DND-41 (cell line): ENCODE measurements at regions not wholly inside any gene's neighbourhood (a gene's known extent, or its start where the extent isn't known, plus 50 kb on each side); places are given as distances from the start of the nearest gene placed in this dataset.
"Not testable (repeated sequence)": the region's sequence is repeated elsewhere in the genome, so short reads cannot be mapped to it uniquely, and the experiment has no call there.

ENCODE experiments used
- ATAC-seq: fragments of 200-7000 bp; cut with Tn5 transposase; 3 replicates; pipeline ENCODE4 v1.9.1; 2021; ENCODE audit warnings: low read depth; ENCODE audit not compliant: insufficient read depth
- DNase-seq: peaks from one replicate; pipeline ENCODE4 v3.0.0-alpha.2; 2020
- H2AFZ ChIP-seq: 2 replicates; pipeline ENCODE4 v1.6.0; 2012; ENCODE audit warnings: low read depth, low read length
- H3K27ac ChIP-seq: 2 replicates; pipeline ENCODE4 v1.5.1; 2012; ENCODE audit warnings: low read length, inconsistent platforms
- H3K27me3 ChIP-seq: fragments of 200-600 bp; sonication (generic); 2 replicates; pipeline ENCODE4 v1.6.0; 2012; ENCODE audit warnings: low read length, mild to moderate bottlenecking, inconsistent platforms; ENCODE audit not compliant: insufficient read depth, poor library complexity
- H3K36me3 ChIP-seq: 2 replicates; pipeline ENCODE4 v1.5.1; 2012; ENCODE audit warnings: low read length, inconsistent platforms; ENCODE audit not compliant: insufficient read depth
- H3K4me1 ChIP-seq: 2 replicates; pipeline ENCODE4 v1.5.1; 2012; ENCODE audit warnings: mild to moderate bottlenecking, low read length; ENCODE audit not compliant: insufficient read depth
- H3K4me2 ChIP-seq: 2 replicates; pipeline ENCODE4 v1.6.0; 2012; ENCODE audit warnings: mild to moderate bottlenecking, moderate library complexity, low read length, inconsistent platforms; ENCODE audit not compliant: insufficient read depth
- H3K4me3 ChIP-seq, 2 experiments: fragments of 200-600 bp in 1 of 2; shearing (Covaris generic) in 1 of 2; 2 replicates each; pipeline ENCODE4 v1.5.1; 2012 to 2016; ENCODE audit warnings: inconsistent platforms in 2 of 2, low read length in 2 of 2, mild to moderate bottlenecking in 2 of 2, low read depth in 1 of 2, moderate library complexity in 1 of 2
- H3K79me2 ChIP-seq: 2 replicates; pipeline ENCODE4 v1.6.0; 2012; ENCODE audit warnings: low read length, inconsistent platforms; ENCODE audit not compliant: insufficient read depth
- H3K9ac ChIP-seq: 2 replicates; pipeline ENCODE4 v1.6.0; 2012; ENCODE audit warnings: low read depth, mild to moderate bottlenecking, inconsistent platforms, low read length, moderate library complexity
- H3K9me3 ChIP-seq: 2 replicates; pipeline ENCODE4 v1.5.1; 2012; ENCODE audit warnings: low read length, moderate library complexity, mild to moderate bottlenecking, inconsistent platforms; ENCODE audit not compliant: insufficient read depth, severe bottlenecking
- H4K20me1 ChIP-seq: 2 replicates; pipeline ENCODE4 v1.6.0; 2012; ENCODE audit warnings: low read length; ENCODE audit not compliant: insufficient read depth
- CTCF ChIP-seq: IDR thresholded peaks from 2 replicates; pipeline ENCODE4 v1.5.1; 2012; ENCODE audit warnings: borderline replicate concordance, low read length, moderate library complexity, mild to moderate bottlenecking; ENCODE audit not compliant: poor library complexity, severe bottlenecking; ENCODE audit errors: extremely low read depth
- EZH2 ChIP-seq: IDR thresholded peaks from 3 replicates; pipeline ENCODE4 v1.6.1; 2012; ENCODE audit warnings: borderline replicate concordance, low read depth, mild to moderate bottlenecking, moderate library complexity, low read length, inconsistent platforms; ENCODE audit not compliant: severe bottlenecking

DNA sequence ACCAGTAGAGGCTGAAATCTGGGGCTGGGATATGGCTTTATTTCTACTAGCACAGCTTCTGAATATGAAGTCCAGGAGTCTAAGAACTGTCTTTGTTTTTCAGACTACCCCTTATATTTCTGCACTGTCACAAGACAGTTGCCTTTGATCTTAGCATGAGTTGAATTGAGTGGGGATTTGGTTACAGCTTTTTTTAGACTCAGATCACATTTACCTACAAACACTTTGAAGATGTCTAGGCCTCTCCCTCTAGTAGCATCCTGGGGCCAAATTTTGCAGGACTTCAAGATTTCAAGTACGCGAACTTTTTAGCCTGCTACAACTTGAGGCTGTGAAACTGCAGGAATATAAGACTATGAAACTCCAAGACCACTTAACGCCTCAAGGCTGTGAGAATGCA is 240.2 kb downstream of the NEBL start:
- DNase-seq: no peak
- Histone ChIP-seq H3K4me2 (no peak overlapping the region), H3K27ac (no peak overlapping the region), H3K79me2 (no peaks in the 10 kb centered on the region), H3K4me3 (no peak overlapping the region), H3K9ac (no peak overlapping the region), H3K4me1 (no peaks in the 10 kb centered on the region), H3K27me3 (no peaks in the 10 kb centered on the region), H3K9me3 (no peaks in the 10 kb centered on the region), H4K20me1 (no peaks in the 10 kb centered on the region), H2AFZ (no peak overlapping the region), H3K36me3 (no peaks in the 10 kb centered on the region)
- no peak for ATAC-seq
- TF ChIP-seq EZH2 (no peak), CTCF (no peak)

- H3K4me3 ChIP-seq, H3K9ac ChIP-seq, H3K27me3 ChIP-seq, ATAC-seq, H2AFZ ChIP-seq, H3K4me2 ChIP-seq, H3K79me2 ChIP-seq, H3K9me3 ChIP-seq, H3K36me3 ChIP-seq, H4K20me1 ChIP-seq, DNase-seq, H3K4me1 ChIP-seq, H3K27ac ChIP-seq: not testable (repeated sequence)
Measured at GRCh38 chr10:20652424-20652823, 244.7 kb downstream of the NEBL start.

DNA sequence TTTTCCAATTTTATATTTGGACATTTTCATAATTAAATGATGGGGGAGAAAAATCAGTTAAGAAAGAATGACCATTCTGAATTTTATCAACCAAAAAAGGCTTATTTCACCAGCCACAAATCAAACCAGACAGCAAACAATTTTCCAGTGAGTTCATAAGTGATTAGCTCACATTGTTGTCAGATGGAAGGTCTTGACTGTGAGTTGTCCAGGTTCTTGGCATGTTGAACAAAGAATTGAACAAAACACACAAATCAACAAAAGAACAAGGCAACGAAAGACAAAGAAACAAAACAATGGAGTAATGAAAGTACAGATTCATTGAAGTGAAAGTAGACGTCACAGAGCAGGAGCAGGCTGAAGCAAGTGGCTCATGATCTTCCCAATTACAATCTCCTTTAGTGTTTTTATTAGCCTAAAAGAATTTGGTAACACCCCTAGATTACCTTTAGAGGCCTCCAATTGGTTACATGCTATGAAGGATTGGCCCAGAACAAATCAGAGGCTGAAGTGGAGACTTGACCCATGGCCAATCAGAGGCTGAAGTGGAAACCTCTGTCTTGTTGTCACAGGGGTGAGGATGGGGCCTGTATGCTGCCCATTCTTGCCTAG is 248.7 kb downstream of the NEBL start:
- no peak overlapping the region for H3K4me3 ChIP-seq
- TF ChIP-seq CTCF (no peak), EZH2 (no peak)
- H3K9me3 ChIP-seq: no peaks in the 10 kb centered on the region
- ATAC-seq (no peak), DNase-seq (no peak)
- H3K27me3 ChIP-seq: no peaks in the 10 kb centered on the region
- no peaks in the 10 kb centered on the region for H3K4me1 ChIP-seq
- H3K27ac ChIP-seq: no peak overlapping the region
- H3K79me2 ChIP-seq: no peaks in the 10 kb centered on the region
- no peak overlapping the region for H2AFZ ChIP-seq
- no peak overlapping the region for H3K9ac ChIP-seq
- H3K36me3 ChIP-seq: no peaks in the 10 kb centered on the region
- H3K4me2 ChIP-seq: no peak overlapping the region
- H4K20me1 ChIP-seq: no peaks in the 10 kb centered on the region

DNA sequence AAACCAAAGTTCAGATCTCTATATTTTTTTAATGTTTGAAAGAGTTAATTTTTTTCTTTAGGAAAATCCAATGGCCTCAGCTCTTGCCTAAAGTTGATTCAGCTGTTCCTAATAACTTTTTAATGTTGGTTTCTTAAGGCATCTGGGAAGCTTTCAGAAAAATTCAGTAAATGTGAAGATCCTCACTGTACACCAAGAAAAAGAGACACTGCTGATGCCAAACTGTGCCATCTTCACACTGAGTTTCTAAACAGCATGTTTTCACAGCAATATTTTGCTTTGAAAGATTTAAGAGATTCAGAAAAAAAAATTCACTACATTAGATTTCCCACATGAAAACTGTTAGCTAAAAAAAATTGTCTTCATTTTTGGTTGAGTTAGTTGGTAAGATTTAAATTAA is 249.4 kb downstream of the NEBL start:
- no peaks in the 10 kb centered on the region for H4K20me1 ChIP-seq
- no peak overlapping the region for H3K9ac ChIP-seq
- H3K27me3 ChIP-seq: no peaks in the 10 kb centered on the region
- no peaks in the 10 kb centered on the region for H3K79me2 ChIP-seq
- H3K4me3 ChIP-seq: no peak overlapping the region
- TF ChIP-seq EZH2: no peak
- H3K36me3 ChIP-seq: no peaks in the 10 kb centered on the region
- H3K9me3 ChIP-seq: no peaks in the 10 kb centered on the region
- no peak for DNase-seq
- H3K27ac ChIP-seq: no peak overlapping the region
- H3K4me2 ChIP-seq: no peak overlapping the region
- no peak for ATAC-seq
- H2AFZ ChIP-seq: no peak overlapping the region
- H3K4me1 ChIP-seq: no peaks in the 10 kb centered on the region
